ENCODE measurements at regions not wholly inside any gene's neighbourhood (a gene's known extent, or its start where the extent isn't known, plus 50 kb on each side); places are given as distances from the start of the nearest gene placed in this dataset.

DNA sequence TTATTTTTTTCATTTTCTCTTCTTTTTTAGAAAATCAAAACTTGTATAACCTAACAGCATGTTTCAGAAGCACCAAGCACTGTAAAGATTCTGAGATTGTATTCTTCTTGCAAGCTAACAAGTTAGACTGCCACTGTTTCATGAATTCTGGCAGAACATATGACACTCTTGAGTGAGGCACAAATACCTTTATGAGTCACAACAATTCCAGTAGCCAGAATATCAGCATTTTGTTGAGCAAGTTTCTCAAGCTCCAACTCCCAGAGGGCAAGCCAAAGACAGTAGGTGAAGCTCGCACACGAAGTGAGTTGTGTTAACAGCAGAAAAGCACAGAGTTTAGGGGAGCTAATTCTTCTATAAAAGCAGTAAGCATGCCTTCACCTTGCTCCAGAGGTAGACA, 268.8 kb upstream of the NCAM2 start:
- DNase-seq: no peak

GRCh38 chr21:20730441-20730840, 267.8 kb upstream of the NCAM2 start:
- no peak for DNase-seq

DNA sequence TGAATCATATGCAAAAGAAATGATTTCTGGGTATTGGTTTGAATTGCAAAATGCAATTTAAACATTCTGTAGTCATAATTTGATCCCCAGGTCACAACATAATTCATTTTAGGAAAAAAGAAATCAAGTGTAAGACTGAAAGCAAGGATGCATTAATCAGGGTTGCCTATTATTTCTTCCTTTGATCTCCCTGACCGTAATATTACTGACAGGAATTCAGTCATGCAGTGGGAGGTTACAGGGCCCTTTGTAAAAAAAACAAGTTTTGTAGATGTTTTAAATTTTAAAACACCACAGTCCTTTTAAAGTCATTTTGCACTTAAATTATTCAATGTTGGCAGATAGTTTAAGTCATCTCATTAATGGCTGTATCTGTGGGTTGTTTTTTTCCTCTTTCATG, 263.0 kb upstream of the NCAM2 start:
- no peak for DNase-seq

DNA sequence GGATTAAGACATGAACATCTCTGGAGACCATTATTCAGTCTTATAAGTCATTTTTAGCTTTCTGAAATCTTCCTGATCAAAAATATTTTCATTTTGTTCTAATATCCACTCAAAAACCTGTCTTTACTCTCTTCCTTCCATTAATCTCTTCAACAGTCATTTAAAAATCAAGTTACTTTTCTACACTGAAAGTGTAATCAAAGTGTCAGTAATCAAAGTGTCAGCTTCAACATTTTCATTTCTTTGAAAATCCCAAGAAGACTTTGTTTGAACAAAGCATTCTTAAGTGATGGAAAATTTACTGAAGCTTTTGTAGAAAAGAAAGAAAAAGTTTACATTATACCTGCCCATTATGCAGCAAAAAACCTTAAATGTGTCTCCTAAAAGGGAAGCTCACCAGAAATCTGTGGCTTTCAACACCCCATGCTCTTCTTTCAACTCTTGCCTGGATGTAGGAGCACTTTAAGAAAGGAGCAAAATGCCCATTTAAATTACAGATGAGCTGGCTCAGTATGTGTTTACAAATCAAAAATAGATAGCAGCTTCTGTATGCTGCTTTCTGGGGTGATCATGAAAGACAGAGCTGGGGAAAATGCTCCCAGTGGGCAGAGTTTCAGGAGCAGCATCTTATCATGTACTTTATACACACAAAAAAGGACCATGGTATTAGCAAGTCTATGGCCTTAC, 260.8 kb upstream of the NCAM2 start:
- DNase-seq: no peak

- DNase-seq: peak in 1 of 2 experiments; percentile 6
Observed at GRCh38 chr21:20739421-20739820, 258.8 kb upstream of the NCAM2 start.

DNA sequence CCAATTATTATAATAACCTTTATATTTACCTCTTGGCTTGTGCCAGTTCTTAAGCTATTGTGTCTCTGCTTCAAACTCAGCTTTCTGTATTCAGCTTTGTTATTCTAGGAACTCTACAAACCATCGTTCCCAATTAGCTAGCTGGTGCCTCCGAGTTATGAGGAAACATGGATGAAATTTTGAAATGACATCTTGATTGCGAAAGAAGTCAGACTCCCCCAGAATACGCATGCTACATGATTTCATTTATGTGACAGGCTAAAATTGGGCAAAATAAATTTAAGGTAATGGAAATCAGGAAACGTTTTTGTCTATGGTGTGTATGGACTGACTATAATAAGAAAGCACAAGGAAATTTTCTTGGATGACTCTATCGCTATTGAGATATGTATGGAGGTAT, 256.8 kb upstream of the NCAM2 start:
- DNase-seq: no peak

GRCh38 chr21:20760221-20760620, 238.0 kb upstream of the NCAM2 start:
- no peak for DNase-seq

DNA sequence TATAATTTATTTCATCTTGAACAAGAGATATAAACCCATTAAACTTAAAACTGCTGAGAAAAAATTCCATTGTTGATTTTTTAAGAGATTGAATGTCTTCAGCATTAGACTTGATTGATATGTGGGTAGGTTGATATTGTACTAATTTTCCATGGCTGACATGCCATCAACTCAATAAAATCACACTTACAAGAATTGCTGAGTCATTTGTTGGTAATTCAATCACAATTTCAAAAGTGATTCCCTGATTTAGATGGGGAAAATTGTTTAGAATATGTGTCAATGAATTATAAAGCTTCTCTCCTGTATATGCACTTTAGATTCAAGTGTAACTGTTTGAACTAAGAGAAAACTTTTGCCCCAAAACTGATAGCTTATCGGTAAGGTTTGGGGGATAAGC, 223.5 kb upstream of the NCAM2 start:
- no peak for DNase-seq

GRCh38 chr21:20779321-20779720, 218.9 kb upstream of the NCAM2 start:
- no peak for DNase-seq

GRCh38 chr21:20783611-20784010, 214.6 kb upstream of the NCAM2 start:
- no peak for DNase-seq

DNA sequence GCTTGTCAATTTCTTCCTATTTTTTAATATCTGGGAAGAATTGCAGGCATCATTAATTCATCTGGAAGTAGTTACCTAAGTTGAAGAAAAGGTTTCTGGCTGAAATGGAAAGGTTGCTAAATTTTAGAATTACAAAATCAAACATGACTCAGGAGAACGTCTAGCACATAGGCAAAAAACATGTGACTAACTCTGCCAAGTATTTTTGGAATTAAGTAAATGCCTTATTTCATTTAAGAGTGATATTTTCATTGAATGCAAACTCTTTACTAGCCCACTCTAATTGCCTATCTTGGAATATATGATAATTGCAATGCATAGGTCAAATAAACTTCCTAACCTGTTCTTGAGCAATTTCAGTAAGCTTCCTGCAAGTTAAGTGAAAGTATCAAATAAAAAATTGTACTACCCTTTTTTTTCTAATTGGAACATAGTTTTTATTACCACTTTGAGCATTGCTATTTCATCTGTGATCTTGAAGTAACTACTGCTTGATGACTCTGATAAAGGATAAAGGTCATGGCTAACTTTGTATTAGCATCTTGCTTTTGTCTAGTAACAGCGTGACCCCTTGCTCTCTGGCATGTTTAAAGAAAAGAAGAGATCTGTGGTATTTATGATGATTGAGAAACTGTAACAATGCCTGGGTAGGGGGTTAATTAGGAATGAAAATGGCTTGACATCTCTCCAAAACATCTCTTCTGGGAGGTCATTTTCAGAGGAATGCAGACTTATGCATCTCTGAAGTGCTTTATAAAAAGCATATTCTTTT, 208.3 kb upstream of the NCAM2 start:
- no peak for DNase-seq

DNA sequence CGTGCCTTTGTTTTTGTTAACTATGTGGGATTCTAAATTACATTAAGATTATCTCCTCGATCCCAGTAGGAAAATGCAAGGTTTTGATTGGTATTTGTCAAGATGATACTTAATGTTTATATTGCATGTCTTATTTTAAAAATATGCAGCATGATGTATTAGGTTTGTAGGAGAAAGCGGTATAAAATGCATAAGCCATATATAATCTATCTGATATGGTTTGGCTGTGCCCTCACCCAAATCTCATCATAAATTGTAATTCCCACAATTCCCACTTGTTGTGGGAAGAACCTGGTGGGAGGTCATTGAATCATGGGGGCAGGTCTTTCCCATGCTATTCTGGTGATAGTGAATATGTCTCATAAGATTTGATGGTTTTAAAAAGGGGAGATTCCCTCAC, 198.1 kb upstream of the NCAM2 start:
- DNase-seq: no peak

DNA sequence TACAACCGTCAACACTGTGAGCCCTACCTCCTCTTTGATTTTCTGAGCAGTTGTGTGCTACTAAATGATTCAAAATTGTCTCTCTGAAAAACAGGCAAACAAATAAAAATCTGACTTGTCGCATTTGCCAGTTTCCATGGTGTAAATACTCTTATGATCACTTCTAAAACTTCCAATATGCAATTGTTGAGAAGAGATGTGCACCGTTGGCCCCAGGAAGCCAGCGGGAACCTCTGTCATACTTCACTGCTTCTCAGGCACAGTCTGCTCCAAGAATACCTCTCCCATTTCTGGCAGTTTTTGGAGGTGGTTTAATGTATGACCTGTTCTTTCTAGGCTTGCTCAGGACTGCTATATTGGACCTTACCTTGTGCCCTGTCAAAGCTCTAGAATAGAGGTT, 196.0 kb upstream of the NCAM2 start:
- DNase-seq: no peak

GRCh38 chr21:20802631-20803260, 195.5 kb upstream of the NCAM2 start:
- no peak for DNase-seq

- no peak for DNase-seq
Observed at GRCh38 chr21:20811702-20812101, 186.5 kb upstream of the NCAM2 start.

GRCh38 chr21:20814090-20814489, 184.1 kb upstream of the NCAM2 start:
- DNase-seq: no peak

DNA sequence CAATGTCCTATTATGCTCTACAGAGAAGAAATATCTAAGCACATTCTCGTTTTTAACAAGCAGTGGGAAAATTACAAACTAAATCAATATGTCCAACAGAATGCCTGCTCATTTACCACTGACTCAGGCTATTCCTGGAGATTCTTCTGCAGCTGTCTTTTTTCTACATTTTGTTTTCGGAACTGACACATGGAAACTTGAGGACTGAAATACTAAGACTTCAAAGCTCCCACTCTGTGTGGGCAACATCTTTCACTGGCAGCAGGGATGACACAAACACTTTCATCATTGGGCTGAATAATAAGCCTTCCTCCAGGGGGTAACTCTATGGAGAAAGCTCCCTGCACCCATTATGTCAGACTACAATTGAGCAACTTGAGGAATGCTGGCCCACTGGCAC, 175.5 kb upstream of the NCAM2 start:
- DNase-seq: no peak

- DNase-seq: no peak
Observed at GRCh38 chr21:20852866-20853265, 145.3 kb upstream of the NCAM2 start.

DNA sequence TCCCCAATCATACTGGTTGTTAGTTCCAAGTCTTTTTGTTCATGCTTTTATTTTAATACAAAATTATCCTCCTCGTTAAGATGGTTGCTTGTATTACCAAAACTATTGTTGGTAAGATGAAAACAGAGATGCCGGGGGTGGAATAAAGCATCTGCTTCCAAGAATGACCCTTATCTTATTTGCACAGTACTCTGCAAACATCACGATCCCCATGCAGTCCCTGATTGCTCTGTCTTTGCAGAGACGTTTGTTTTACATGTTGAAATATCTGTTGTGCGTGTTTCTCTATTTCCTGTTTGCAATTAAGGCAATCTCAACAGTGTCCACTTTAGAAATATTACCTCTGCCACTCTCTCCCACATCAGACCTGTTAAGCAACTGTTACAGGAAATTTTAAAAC, 141.3 kb upstream of the NCAM2 start:
- DNase-seq: no peak

DNA sequence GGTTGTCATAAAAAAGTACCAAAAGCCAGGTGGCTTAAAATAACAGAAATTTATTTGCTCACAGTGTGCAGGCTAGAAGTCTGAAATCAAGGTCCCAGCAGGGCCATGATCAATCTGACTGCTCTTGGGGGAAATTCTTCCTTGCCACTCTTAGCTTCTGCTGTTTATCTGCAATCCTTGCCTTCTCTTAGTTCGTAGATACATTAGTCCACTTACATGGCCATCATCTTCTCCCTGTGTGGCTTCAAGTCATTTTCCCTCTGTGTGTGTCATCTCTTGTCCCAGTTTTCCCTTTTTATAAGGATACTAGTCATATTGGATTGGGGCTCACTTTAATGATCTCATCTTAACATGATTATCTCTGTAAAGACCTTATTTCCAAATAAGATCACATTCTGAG, 124.0 kb upstream of the NCAM2 start:
- no peak for DNase-seq

DNA sequence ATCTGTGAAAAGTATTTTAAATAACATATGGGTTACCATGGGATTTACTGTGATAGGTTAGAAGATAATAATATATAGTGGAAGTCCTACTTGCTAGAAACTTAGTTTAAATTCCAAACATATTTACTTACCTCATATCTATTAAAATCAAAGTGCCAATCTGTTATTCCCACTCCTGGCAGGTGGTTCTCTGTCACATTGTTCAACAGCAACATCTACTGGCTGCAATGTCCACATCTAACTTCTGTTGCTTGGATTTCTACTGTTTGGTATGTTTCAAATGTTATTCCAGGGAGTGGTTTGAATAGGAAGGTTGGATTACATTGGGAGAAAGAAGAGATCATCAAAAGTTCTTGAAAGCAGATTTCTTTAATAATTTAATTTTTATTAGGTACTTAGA, 122.5 kb upstream of the NCAM2 start:
- DNase-seq: no peak

DNA sequence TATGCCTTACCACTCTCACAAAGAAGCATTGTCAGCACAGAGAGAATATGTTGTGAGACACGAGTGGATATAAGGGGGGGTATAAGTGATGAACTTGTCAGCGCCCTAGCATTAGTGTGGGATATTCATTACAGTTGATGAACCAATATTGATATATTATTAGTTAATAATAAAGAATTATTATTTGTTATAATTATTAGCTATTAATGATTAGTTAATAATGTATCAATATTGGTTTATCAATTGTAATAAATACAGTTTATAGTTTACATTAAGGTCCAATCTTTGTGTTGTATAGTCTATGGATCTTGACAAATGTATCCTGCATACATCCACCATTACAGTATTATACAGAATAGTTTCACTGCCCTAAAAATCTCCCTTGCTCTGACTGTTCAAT, 120.2 kb upstream of the NCAM2 start:
- DNase-seq: no peak

DNA sequence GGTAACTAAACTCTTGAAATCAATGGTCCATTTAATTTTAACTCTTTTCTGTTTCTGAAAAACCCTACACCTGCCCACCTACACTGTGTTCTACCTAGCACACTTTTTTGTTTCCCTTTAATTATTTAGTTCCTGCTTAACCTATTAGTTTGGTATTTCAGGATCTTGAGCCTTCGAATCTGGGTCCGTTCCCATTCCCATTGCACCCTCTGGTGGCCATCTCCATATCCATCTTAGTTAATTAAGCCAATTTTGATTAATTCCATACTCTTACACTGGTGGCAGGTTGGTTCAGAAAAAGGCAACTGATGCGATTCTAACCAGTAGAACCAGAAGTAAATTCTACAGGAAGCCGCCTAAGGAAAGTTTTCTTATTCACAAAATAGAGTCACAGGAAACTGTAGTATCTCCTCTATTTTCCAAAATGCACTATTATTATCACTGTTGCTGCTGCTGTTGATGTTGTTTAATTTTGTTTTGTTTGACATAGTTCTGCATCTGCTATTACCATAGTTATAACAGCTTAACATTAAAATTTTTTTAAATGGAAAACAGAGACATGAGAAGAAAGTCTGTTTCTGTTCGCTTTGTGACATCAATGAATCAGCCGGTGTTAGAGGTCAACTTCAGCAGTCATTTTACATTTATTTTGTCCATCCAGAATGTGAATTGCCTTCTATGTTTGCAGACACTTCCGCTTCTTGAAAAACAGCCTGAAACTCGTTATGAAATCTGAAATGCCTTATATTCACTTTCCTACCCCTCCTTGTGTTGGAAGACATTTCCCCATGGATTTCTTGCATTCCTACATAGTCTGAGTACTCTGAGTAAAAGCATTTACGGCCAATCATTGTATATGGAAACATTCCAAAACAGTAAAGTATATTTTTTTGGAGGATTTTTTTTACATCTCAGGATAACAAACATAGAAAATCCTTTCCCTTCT, 115.5 kb upstream of the NCAM2 start:
- DNase-seq: peak in 1 of 2 experiments; percentile 53
